GM23248 (cell line): ENCODE measurements at regions not wholly inside any gene's neighbourhood (a gene's known extent, or its start where the extent isn't known, plus 50 kb on each side); places are given as distances from the start of the nearest gene placed in this dataset.

Experiments
- EZH2 ChIP-seq: fragments of 200-600 bp; sonication (generic); IDR thresholded peaks from 2 replicates; pipeline ENCODE4 v1.6.1; 2018; ENCODE audit warnings: antibody characterized with exemption, mild to moderate bottlenecking; ENCODE audit not compliant: insufficient read depth, poor library complexity, severe bottlenecking
- EZH2phosphoT487 ChIP-seq: fragments of 200-600 bp; sonication (generic); IDR thresholded peaks from 2 replicates; pipeline ENCODE4 v1.6.1; 2018; ENCODE audit warnings: antibody characterized with exemption, moderate library complexity, mild to moderate bottlenecking, low read depth; ENCODE audit not compliant: insufficient read depth

DNA sequence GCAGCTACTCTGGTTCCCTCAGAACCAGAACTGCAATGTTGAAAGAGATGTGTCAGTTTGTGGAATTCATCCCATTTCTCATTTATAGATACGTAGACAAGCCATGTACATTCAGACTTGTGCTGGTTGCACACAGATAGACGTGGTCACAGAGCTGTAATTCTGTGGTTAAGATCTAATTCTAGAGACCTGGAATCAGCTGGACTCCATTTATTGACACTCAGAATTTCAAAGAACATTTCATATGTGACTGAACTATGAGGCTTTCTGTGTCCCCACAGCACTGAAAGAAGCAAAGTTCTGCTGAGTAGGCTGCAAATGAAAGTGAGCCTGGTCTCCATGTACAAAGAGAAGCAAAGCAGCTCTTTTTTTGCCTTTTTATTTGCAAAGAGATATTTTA lies 220.2 kb upstream of the NAV3 start:
- no peak for TF ChIP-seq EZH2
- no peak for TF ChIP-seq EZH2phosphoT487
